NCI-H526 (cell line): ENCODE measurements at regions not wholly inside any gene's neighbourhood (a gene's known extent, or its start where the extent isn't known, plus 50 kb on each side); places are given as distances from the start of the nearest gene placed in this dataset.

Experiments
- DNase-seq, 2 experiments: peaks; one replicate each; lab custom pipeline; 2025; lab: John Stamatoyannopoulos, UW

DNA sequence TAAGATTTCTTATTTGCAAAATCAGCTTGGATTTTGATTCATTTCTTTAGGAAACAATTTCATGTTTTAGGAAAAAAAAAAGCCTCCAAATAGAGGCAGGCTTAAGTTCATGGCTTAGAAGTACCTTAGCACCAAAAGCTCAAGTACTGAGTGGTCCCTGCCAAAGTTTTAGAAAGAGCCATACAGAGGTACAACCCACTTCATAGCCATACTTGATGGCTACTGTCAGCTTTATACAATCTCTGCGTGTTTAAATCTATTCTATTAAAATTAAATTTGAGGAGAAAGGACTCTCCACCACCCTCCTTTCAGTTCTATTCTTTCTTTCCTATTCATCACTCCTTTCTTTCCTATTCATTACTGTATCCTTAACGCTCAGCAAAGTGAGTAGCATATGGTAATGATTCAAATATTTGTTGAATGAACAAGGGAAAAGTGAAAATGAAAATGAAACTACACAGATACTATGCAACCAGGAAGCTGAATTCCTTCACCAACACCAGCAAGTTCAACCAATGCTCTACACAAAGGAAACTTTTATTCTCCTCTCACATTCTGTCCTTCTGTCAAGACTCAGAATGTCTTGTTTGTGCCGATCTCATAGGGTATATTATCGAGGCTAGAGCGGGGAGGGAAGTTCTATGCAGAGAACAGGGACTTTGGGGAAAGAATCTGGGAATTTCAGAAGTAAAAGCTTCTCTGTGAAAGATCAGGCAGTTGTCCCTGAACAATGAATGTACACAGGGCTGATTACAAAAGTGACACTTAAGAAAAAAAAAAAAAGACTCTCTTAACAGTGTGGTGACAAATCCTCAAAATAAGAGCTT, 138.6 kb upstream of the SPEF2 start:
- no peak for DNase-seq

DNA sequence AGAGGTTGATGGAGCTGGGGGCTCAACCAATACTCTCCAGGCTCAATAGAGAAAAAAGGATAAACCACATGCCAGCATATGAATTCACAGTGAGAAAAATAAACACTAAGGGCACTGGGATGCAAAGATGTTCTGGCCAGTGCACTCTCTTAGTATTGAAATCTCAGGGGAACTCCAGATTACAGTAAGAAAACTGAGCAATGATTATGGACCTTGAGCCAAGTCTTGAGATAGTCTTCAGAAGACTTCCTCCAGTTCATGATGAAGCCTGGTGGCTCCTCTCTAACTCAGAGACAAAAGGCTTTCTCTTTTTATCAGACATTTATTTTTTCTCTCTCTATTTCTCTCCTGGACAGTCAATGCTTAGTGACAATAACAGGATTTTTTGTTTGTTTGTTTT, 139.8 kb upstream of the SPEF2 start:
- no peak for DNase-seq

DNA sequence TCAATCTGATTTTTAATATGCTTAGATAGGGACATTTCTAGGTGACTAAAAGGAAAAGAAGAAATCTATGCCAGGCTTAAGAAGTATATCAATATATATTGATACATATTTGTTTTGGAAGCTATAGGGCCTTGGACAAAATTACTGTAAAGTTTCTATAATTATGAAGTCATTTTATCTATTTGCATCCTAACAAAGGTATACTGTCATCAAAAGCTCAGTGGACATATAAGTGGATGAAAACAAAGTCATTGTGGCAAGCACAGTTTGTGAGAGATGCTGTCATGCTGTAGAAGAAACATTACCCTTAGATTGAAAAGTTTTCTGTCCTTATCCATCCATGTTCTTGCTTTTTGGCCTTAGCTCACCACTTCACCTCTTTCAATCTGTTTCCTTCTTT, 140.3 kb upstream of the SPEF2 start:
- no peak for DNase-seq

DNA sequence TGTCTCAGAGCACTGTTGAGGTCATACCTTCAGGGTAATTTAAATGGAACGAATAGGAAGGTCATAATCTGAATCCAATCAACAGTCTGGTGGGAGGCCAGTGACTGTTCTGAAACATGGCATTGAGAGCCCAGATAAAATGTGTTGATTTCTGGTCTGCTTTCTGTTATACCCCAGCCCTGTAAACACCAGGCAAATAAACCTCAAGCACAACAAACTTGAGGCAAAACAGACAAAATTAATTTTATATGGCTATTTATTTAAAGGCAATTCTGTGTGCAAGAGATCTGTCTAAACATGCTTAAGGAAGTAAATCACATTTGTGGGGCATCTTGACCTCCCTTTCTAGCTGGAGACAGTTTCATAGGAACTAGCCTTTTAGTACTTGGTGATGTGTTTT, 140.9 kb upstream of the SPEF2 start:
- DNase-seq, result no peak

DNA sequence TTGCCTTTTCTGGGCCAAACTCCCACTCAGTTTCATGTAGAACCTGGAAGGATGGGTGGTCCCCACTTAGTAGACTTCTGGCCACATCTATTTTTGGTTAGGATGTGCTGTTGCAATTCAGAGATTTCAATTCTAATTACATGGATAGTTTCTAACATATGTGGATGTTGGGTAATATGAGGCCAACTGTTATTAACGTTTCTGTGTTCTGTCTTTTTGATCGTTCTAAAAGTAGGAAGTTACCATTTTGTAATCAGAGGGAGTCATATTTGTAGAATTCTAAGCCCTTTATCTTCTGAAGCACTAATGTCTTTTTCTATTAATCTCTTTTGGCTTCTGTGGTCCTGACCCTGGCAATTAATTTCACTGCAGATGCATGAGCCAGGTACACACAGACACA, 141.6 kb upstream of the SPEF2 start:
- no peak for DNase-seq

DNA sequence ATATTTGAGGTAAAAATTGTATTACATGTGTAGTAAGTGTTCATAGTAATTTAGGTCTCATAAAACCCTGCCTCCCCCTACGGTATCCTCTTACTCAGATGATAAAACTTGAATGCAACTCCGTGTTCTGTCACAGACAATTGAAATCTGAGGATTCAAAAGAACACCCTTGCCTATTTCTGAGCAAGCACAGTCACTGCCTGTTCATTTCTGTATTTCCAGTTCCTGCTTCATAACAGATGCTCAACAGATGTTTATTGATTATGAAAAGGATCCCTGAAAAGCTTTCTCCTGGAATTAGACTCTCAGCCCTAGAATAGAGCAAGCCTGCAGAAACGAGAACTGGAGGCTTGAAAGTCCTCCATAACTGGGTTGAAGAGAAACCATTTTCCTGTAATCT, 144.1 kb upstream of the SPEF2 start:
- no peak for DNase-seq

DNA sequence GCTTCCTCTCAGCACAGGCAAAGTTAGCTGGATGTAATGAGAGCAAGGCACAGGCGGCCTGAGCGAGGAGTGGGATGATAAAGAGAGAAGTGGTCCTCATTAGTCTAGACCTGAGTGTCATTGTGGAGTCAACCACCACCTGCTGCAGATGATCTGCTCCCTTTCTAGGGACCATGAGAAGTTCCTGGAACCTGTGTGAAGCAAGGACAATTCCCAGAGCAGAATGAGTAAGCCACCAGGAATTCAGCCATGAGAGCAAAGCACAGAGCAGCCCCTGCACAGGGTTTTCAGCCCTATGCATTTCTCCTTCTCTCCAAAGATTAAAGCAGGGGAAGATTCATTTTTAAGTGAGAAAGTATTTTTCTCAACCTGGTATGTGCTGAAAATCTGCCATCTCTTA, 146.8 kb upstream of the SPEF2 start:
- DNase-seq, result no peak

DNA sequence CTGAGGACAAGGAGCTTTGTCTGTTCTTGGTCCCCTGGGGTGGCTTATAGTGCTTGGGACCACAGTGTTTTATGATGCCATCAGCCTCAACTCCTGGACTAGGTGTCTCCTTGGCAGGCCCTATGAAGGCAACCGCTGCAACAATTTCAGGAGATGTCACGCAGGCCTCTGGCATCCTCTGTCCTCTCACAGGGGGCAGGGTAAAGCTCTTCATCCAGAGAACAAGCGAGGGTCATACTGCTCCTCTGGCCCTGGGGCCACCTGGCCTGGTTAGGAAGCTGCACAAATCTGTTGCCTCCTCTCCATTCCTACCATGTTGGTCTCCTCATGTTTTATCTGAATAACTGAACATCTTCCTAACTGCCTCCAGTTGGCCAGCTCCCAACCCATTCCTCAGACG, 148.9 kb upstream of the SPEF2 start:
- no peak for DNase-seq

DNA sequence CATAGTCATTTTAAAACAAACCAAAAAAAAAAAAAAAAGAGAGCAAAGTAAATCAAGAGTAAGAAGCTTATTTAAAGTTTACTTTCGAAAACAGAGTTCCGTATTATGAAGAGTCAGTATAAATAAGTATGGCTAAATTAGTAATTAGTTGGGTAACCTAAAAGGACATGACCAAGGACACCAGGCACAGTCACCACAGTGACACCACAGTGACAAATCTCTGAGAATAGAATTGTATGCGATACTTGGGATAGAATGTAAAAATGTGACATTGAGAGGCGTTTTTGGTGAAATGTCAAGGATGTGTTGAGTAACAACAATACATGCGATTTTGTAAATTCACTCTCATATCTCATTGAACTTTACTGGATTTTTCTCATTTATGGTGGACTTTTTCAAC, 150.9 kb upstream of the SPEF2 start:
- no peak for DNase-seq

DNA sequence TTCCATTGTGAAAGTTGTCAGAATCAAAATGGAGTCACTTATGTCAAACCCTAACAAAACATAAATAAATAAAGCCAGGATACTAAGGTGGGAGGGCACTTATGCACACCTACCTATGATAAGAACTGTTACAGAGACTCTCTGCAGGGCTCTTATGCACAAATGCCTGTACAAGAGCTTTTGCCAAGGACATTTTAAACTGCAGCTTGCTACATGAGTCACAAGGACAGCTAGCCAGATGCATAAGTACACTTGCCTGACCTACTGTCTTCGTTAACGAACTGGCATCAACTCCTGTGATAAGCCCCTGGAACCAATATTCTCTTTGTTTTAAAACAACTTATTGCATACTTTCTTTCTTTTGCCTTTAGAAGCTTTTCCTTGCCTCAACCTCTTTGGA, 152.9 kb upstream of the SPEF2 start:
- DNase-seq, result no peak

DNA sequence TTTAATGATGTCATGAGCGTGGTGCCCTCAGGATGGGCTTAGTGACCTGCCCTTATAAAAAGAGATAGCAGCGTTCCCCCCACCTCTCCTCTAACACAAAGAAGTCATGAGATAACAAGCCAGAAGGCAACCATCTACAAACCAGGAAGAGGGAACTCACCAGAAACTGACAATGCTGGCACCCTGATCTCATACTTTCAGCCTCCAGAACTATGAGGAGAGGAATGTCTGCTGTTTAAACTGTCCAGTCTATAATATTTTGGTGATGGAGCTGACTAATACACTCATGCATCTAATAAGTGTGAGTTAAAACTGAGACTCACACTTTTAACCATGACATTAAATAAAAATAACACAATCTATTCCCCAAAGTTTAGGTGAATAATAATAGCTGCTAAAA, 156.1 kb upstream of the SPEF2 start:
- no peak for DNase-seq

DNA sequence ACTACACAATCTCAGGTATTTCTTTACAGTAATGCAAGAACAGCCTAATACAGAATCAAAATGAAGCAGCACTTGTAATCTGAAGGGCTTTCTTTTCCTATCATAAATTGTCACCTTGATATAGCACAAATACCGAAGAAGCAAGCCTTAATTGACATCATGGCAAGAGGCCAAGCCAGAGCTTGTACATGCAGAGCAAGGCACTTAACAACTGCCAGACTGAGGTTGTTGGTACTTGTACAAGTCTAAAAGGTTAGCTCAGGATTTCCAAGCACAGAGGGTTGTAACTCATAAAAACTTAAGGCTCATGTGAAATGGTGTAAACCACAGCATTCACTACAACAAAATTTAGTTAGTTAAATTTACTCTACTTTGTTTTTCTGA, 158.8 kb upstream of the SPEF2 start:
- no peak for DNase-seq

DNA sequence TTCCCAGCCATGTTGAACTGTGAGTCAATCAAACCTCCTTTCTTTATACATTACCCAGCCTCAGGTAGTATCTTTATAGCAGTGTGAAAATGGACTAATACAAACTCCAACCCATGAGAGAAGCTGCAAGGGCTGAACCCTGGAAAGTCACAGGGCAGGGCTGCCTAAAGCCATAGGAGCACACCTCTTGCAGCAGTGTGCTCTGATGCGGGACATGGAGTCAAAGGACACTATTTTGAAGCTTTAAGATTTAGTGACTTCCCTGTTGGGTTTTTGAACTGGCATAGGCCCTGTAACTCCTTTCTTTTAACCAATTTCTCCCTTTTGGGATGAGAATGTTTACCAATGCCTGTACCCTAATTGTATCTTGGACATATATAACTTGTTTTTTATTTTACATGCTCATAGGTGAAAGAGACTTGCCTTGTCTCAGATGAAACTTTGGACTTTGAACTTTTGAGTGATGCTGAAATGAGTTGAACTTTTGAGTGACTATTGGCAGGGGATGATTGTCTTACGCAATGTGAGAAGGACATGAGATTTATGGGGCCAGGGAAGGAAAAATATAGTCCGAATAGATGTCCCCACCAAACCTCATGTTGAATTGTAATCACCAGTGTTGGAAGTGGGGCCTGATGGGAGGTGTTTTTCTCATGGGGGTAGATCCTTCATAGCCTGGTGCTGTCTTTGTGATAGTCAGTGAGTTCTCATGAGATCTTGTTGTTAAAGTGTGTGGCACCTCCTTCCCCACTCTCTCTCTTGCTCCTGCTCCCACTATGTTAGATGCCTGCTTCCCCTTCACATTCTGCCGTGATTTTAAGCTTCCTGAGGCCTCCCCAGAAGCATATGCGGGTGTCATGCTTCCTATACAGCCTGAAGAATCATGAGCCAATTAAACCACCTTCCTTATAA, 159.5 kb upstream of the SPEF2 start:
- DNase-seq, result no peak

DNA sequence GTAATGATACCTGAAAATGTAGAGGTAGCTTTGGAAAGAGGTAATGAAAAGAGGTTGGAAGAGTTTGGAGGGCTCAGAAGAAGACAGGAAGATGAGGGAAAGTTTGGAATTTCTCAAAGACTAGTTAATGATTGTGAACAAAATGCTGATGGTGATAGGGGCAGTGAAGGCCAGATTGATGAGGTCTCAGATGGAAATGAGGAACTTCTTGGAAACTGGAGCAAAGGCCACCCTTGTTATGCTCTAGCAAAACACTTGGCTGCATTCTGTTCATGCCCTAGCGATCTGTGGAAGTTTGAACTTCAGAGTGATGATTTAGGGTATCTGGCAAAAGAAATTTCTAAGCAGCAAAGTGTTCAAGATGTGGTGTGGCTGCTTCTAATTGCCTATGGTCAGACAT, 161.2 kb upstream of the SPEF2 start:
- no peak for DNase-seq

DNA sequence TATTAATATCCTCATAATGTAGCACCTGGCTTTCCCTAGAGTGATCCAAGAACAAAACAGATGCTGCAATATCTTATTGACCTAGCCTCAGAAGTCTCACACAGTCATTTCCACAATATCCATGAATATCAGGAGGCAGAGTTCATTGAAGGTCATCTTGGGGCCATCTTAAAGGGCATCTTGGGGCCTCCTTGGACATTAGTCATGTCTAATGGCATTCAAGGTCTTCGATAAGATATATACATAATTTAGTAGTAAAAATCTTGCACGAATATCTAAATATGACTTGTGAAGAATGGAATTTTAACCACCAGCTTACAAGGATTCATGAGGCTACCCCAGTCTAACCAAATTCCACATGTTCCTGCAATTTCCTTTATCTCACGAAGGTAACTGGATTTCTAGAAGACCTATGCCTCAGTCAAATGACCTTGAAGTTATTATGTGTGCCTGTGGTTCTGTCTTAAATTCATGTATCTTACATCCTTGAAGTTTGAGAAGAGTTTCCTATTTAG, 163.6 kb upstream of the SPEF2 start:
- DNase-seq, result no peak

DNA sequence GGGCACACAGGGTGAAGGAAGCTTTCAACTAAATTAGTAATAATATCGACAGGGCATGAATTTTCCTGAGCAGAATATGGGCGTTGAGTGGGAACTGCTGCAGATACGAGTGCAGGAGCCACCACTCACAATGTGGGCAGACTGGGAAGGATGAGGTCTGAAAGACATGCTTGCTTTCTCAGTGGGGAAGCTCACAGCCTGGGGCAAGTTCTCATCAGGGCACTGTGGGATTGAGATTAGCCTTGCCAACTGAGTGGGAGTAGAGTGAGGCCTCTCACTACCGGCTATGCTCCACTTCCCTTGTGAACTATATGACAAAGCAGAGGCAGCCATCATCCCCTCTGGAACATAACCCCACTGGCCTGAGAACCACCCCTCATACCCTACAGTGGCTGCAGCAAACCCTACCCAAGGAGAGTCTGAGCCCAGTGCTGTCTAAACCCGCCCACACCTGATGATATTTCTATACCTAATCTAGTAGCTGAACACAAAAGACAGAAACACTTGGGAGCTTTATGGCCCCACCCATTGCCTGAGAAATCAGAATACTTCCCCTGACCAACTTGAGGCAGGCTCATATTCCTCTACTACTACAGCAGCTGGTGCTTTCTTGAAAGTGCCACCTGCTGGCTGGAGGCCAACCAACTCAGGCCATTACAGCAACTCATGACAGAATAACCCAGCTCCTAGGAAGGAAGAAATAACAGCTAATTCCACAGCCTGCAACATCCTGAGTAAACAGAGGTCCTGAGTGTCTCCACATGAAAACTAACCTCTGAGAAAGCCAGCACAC, 173.7 kb upstream of the SPEF2 start:
- DNase-seq, result no peak

DNA sequence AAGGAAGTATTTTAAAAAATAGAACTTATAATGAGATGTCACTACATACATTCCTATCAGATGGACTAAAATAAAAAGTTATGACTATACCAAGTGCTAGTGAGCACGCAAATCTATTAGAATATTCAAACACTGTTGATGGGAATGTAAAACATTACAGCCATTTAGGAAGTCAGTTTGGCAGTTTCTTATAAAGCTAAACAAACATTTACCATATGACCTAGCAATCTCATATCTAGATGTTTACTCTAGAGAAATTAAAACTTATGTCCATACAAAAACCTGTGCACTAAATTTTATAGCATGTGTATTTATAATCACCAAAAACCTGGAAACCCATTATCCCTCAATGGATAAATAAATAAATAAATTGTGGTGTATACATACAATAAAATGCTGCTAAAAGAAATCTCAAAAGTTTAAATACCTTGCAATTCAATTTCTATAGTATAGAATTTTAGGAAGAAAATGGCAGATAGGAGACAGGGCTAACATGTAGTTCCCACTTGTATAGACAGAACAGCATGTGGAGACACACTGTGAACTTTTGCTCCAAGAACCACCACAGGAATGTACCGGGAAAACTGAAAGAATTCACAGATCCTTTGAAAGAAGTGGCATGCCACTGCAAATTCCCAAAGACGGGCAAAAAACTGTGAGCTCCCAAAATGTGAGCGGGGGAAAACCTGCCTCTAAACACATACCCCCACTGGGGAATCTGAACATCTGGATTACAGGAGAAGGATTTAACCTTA, 174.6 kb upstream of the SPEF2 start:
- peak in 1 of 2 experiments; percentile 17 for DNase-seq

DNA sequence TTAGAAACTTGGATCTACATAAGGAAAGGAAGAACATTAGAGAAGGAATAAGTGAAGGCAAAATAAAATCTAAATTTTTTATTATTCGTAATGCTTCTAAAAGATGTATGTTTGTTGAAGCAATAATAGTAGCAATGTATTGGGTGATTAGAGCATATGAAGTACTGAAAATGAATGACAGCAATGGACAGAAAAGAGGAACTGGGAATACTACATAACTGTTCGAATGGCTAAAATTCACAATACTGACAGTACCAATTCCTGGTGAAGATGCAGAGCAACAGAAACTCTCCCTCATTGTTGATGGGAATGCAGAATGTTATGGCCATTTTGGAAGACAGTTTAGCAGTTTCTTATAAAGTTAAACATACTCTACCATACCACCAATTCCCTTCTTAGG, 177.3 kb upstream of the SPEF2 start:
- DNase-seq, result no peak

DNA sequence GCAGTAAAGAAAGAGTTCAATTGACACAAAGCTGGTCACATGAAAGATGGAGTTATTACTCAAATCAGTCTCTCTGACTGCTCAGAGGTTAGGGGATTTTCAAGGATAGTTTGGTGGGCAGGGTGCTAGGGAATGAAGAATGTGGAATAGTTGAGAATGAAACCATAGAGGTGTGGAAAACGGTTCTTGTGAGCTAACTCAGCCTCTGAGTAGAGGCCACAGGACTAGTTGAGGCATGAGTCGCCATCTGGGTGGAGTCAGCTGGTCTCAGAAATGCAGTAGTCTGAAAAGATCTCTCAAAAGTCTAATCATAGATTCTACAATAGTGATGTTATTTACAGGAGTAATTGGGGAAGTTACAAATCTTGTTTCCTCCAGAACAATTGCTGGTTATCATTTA, 178.9 kb upstream of the SPEF2 start:
- no peak for DNase-seq

DNA sequence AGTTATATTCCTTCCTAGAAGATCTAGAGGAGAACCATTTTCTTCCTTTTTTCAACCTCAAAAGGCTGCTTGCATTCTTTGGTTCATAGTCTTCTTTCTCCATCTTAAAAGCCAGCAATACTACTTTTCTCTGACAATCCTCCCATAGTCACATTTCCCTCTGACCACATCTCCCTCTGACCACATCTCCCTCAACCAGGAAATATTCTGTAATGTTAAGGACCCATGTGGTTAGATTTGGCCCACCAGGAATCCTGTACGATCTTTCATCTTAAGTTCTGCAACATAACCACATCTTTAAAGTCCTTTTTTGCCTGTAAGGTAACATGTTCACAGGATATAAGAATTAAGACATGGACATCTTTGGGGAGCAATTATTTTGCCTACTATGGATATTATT, 179.4 kb upstream of the SPEF2 start:
- DNase-seq, result no peak

DNA sequence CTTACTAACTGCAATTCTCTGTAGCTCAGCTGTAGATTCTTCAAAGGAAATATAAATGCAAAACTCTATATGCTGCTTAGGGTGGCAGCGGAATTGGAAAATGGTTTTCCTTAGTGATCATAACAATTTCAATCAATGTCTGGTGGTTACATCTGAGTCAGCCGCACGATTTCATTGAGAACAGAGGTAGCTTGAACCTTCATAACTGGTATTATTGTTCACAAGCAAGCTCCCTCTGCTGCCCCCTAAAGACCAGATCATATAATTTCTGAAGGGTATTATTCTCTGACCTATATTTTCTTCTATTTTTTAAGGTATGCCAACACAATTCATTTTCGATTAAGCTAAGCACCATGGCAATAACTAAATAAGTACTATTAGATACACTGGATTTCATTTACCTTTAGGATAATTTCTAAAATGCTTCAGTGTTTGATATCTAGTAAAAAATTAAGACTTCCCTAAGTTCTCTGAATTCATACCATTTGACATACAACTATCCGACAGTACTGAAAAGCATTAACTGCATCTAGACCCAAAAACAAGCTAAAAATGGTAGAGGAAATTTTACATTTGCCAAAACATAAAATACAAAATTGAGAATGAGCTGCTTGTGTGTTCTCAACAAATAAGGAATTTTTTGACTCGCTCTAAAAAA, 181.1 kb upstream of the SPEF2 start:
- peak; percentile 26 to 71 for DNase-seq
